ENCODE measurements at regions not wholly inside any gene's neighbourhood (a gene's known extent, or its start where the extent isn't known, plus 50 kb on each side); places are given as distances from the start of the nearest gene placed in this dataset.
A peak's percentile ranks its signal among the peaks of the same experiment; 100 is the strongest.

GRCh38 chr7:17396692-17397091, 98.2 kb downstream of the AHR start:
- Mint-ChIP-seq H3K4me1 (ENCODE audit: low read depth) (peaks cover 15% of the 10 kb centered on the region), H3K4me3 (no peak overlapping the region), H3K27ac (no peak overlapping the region), H3K27me3 (ENCODE audit: insufficient read depth) (peaks cover 4% of the 10 kb centered on the region), H3K9me3 (peaks cover 37% of the 10 kb centered on the region), H3K36me3 (ENCODE audit: low read depth) (no peaks in the 10 kb centered on the region)
- intact Hi-C loops (cut with micrococcal nuclease), result no loop called here
- no peak for DNase-seq (ENCODE audit: low spot score)

GRCh38 chr7:17401791-17402627, 103.6 kb downstream of the AHR start:
- Mint-ChIP-seq H3K27ac (peak overlapping the region; percentile 32), H3K4me1 (ENCODE audit: low read depth) (peaks cover 27% of the 10 kb centered on the region), H3K9me3 (no peaks in the 10 kb centered on the region), H3K27me3 (ENCODE audit: insufficient read depth) (peaks cover 2% of the 10 kb centered on the region), H3K36me3 (ENCODE audit: low read depth) (no peaks in the 10 kb centered on the region), H3K4me3 (peak overlapping the region; percentile 13)
- intact Hi-C loops (cut with micrococcal nuclease), result loop anchor here (5.0 kb wide), 1 partner anchor 105 kb away; the partner anchor contains the start of gene AHR
- no peak for DNase-seq (ENCODE audit: low spot score)

- Mint-ChIP-seq H3K4me1 (ENCODE audit: low read depth) (peaks cover 27% of the 10 kb centered on the region), H3K9me3 (no peaks in the 10 kb centered on the region), H3K27me3 (ENCODE audit: insufficient read depth) (peaks cover under 1% of the 10 kb centered on the region), H3K27ac (peak overlapping the region; percentile 32), H3K36me3 (ENCODE audit: low read depth) (no peaks in the 10 kb centered on the region), H3K4me3 (peak overlapping the region; percentile 13)
- intact Hi-C loops (cut with micrococcal nuclease), result loop anchor here (5.0 kb wide), 1 partner anchor 105 kb away; the partner anchor contains the start of gene AHR
- no peak for DNase-seq (ENCODE audit: low spot score)
These were observed 104.3 kb downstream of the AHR start for GRCh38 chr7:17402628-17403278.

GRCh38 chr7:17404006-17404405, 105.6 kb downstream of the AHR start:
- no peaks in the 10 kb centered on the region for H3K9me3 Mint-ChIP-seq
- H3K4me3 Mint-ChIP-seq, result no peak overlapping the region
- no peak overlapping the region for H3K27ac Mint-ChIP-seq
- no peaks in the 10 kb centered on the region for H3K27me3 Mint-ChIP-seq (ENCODE audit: insufficient read depth)
- H3K36me3 Mint-ChIP-seq (ENCODE audit: low read depth), result no peaks in the 10 kb centered on the region
- H3K4me1 Mint-ChIP-seq (ENCODE audit: low read depth), result peaks cover 27% of the 10 kb centered on the region
- intact Hi-C loops (cut with micrococcal nuclease), result loop anchor here (5.0 kb wide), 1 partner anchor 107 kb away; the partner anchor contains the start of gene AHR
- DNase-seq (ENCODE audit: low spot score), result no peak

- no peaks in the 10 kb centered on the region for H3K27me3 Mint-ChIP-seq (ENCODE audit: insufficient read depth)
- H3K4me3 Mint-ChIP-seq, result no peak overlapping the region
- H3K9me3 Mint-ChIP-seq, result no peaks in the 10 kb centered on the region
- DNase-seq (ENCODE audit: low spot score), result no peak
- H3K27ac Mint-ChIP-seq, result no peak overlapping the region
- H3K4me1 Mint-ChIP-seq (ENCODE audit: low read depth), result peaks cover 19% of the 10 kb centered on the region
- no peaks in the 10 kb centered on the region for H3K36me3 Mint-ChIP-seq (ENCODE audit: low read depth)
- intact Hi-C loops (cut with micrococcal nuclease), result no loop called here
These were observed 107.3 kb downstream of the AHR start for GRCh38 chr7:17405786-17406185.

- Mint-ChIP-seq H3K27ac (no peak overlapping the region), H3K27me3 (ENCODE audit: insufficient read depth) (no peaks in the 10 kb centered on the region), H3K4me1 (ENCODE audit: low read depth) (peaks cover 11% of the 10 kb centered on the region), H3K9me3 (no peaks in the 10 kb centered on the region), H3K4me3 (no peak overlapping the region), H3K36me3 (ENCODE audit: low read depth) (no peaks in the 10 kb centered on the region)
- intact Hi-C loops (cut with micrococcal nuclease), result no loop called here
- no peak for DNase-seq (ENCODE audit: low spot score)
These were observed 108.3 kb downstream of the AHR start for GRCh38 chr7:17406738-17407137.

GRCh38 chr7:17407229-17407628, 108.8 kb downstream of the AHR start:
- no peaks in the 10 kb centered on the region for H3K9me3 Mint-ChIP-seq
- H3K27ac Mint-ChIP-seq, result no peak overlapping the region
- no peak overlapping the region for H3K4me3 Mint-ChIP-seq
- H3K36me3 Mint-ChIP-seq (ENCODE audit: low read depth), result no peaks in the 10 kb centered on the region
- H3K27me3 Mint-ChIP-seq (ENCODE audit: insufficient read depth), result peaks cover 3% of the 10 kb centered on the region
- H3K4me1 Mint-ChIP-seq (ENCODE audit: low read depth), result peaks cover 7% of the 10 kb centered on the region
- intact Hi-C loops (cut with micrococcal nuclease), result no loop called here
- DNase-seq (ENCODE audit: low spot score), result no peak

- intact Hi-C loops (cut with micrococcal nuclease), result no loop called here
- no peak for DNase-seq (ENCODE audit: low spot score)
- Mint-ChIP-seq H3K36me3 (ENCODE audit: low read depth) (no peaks in the 10 kb centered on the region), H3K9me3 (no peaks in the 10 kb centered on the region), H3K4me1 (ENCODE audit: low read depth) (no peaks in the 10 kb centered on the region), H3K4me3 (no peak overlapping the region), H3K27ac (no peak overlapping the region), H3K27me3 (ENCODE audit: insufficient read depth) (peaks cover 3% of the 10 kb centered on the region)
These were observed 109.9 kb downstream of the AHR start for GRCh38 chr7:17408245-17408903.

GRCh38 chr7:17408904-17409290, 110.4 kb downstream of the AHR start:
- no peak for DNase-seq (ENCODE audit: low spot score)
- no peak overlapping the region for H3K4me3 Mint-ChIP-seq
- no peak overlapping the region for H3K27ac Mint-ChIP-seq
- no peaks in the 10 kb centered on the region for H3K36me3 Mint-ChIP-seq (ENCODE audit: low read depth)
- H3K27me3 Mint-ChIP-seq (ENCODE audit: insufficient read depth), result peaks cover 3% of the 10 kb centered on the region
- H3K4me1 Mint-ChIP-seq (ENCODE audit: low read depth), result no peaks in the 10 kb centered on the region
- no peaks in the 10 kb centered on the region for H3K9me3 Mint-ChIP-seq
- intact Hi-C loops (cut with micrococcal nuclease), result no loop called here

- intact Hi-C loops (cut with micrococcal nuclease), result no loop called here
- no peak overlapping the region for H3K27ac Mint-ChIP-seq
These were observed 113.5 kb downstream of the AHR start for GRCh38 chr7:17411922-17412321.

GRCh38 chr7:17412883-17413282, 114.4 kb downstream of the AHR start:
- no peak overlapping the region for H3K4me3 Mint-ChIP-seq
- H3K4me1 Mint-ChIP-seq (ENCODE audit: low read depth), result no peaks in the 10 kb centered on the region
- H3K27ac Mint-ChIP-seq, result no peak overlapping the region
- H3K27me3 Mint-ChIP-seq (ENCODE audit: insufficient read depth), result peaks cover 3% of the 10 kb centered on the region
- intact Hi-C loops (cut with micrococcal nuclease), result no loop called here
- no peak for DNase-seq (ENCODE audit: low spot score)
- H3K9me3 Mint-ChIP-seq, result no peaks in the 10 kb centered on the region
- H3K36me3 Mint-ChIP-seq (ENCODE audit: low read depth), result no peaks in the 10 kb centered on the region

More at GRCh38 chr7:17411922-17412321, 113.5 kb downstream of the AHR start:
- Mint-ChIP-seq H3K4me1 (ENCODE audit: low read depth) (no peaks in the 10 kb centered on the region), H3K4me3 (no peak overlapping the region), H3K27me3 (ENCODE audit: insufficient read depth) (peaks cover 3% of the 10 kb centered on the region), H3K36me3 (ENCODE audit: low read depth) (no peaks in the 10 kb centered on the region), H3K9me3 (no peaks in the 10 kb centered on the region)
- DNase-seq (ENCODE audit: low spot score), result no peak

- no peaks in the 10 kb centered on the region for H3K4me1 Mint-ChIP-seq (ENCODE audit: low read depth)
- no peaks in the 10 kb centered on the region for H3K9me3 Mint-ChIP-seq
- DNase-seq (ENCODE audit: low spot score), result no peak
- H3K27ac Mint-ChIP-seq, result no peak overlapping the region
- H3K4me3 Mint-ChIP-seq, result no peak overlapping the region
- intact Hi-C loops (cut with micrococcal nuclease), result no loop called here
- H3K36me3 Mint-ChIP-seq (ENCODE audit: low read depth), result no peaks in the 10 kb centered on the region
- H3K27me3 Mint-ChIP-seq (ENCODE audit: insufficient read depth), result peaks cover 3% of the 10 kb centered on the region
These were observed 117.5 kb downstream of the AHR start for GRCh38 chr7:17415955-17416354.

Data from activated T-helper 1 cell treated with anti-CD3 and anti-CD28 coated beads, Interleukin-12 subunit alpha, Interleukin-12 subunit beta, Interleukin-2, Interleukin-4 antibody, amounts not matched to agents 30 ng/mL and 10 ng/mL and 1 ng/mL, durations not matched to agents 14 hours and 24 hours and 36 hours (primary cell).